Fibroblast of lung (primary cell): ENCODE measurements at regions not wholly inside any gene's neighbourhood (a gene's known extent, or its start where the extent isn't known, plus 50 kb on each side); places are given as distances from the start of the nearest gene placed in this dataset.

Experiments
- DNase-seq, 2 donors: peaks; one replicate each; pipeline versions ENCODE4 v3.0.0 to v3.0.0-alpha.2; 2010; ENCODE audit warnings: low read depth in 2 of 2
- H2AFZ ChIP-seq: 2 replicates; pipeline ENCODE4 v1.5.1; 2012; ENCODE audit warnings: low read length, control low read depth, inconsistent platforms
- H3K27ac ChIP-seq: 2 replicates; pipeline ENCODE4 v1.5.1; 2011; ENCODE audit warnings: low read length, control low read depth; ENCODE audit not compliant: insufficient read depth
- H3K27me3 ChIP-seq: 2 replicates; pipeline ENCODE4 v1.5.1; 2011; ENCODE audit warnings: mild to moderate bottlenecking, low read length; ENCODE audit not compliant: control insufficient read depth, insufficient read depth
- H3K36me3 ChIP-seq: 2 replicates; pipeline ENCODE4 v1.5.1; 2011; ENCODE audit warnings: low read length; ENCODE audit not compliant: control insufficient read depth, insufficient read depth
- H3K4me1 ChIP-seq: 2 replicates; pipeline ENCODE4 v1.5.1; 2011; ENCODE audit warnings: low read length; ENCODE audit not compliant: control insufficient read depth, insufficient read depth; ENCODE audit errors: extremely low read depth
- H3K4me2 ChIP-seq: 2 replicates; pipeline ENCODE4 v1.5.1; 2011; ENCODE audit warnings: low read length, control low read depth; ENCODE audit not compliant: insufficient read depth; ENCODE audit errors: extremely low read depth
- H3K4me3 ChIP-seq, 4 experiments: fragments of 200-600 bp in 1 of 4; sonication (generic) in 1 of 4; replicated peaks in 1 of 4; 2 replicates each; pipeline ENCODE4 v1.5.1; 2011 to 2016; ENCODE audit warnings: low read length in 4 of 4, low read depth in 3 of 4, mild to moderate bottlenecking in 3 of 4, control low read depth in 2 of 4, inconsistent platforms in 1 of 4, mixed read lengths in 1 of 4; ENCODE audit not compliant: insufficient read depth in 1 of 4; ENCODE audit errors: control extremely low read depth in 1 of 4
- H3K79me2 ChIP-seq: 2 replicates; pipeline ENCODE4 v1.5.1; 2012; ENCODE audit warnings: mild to moderate bottlenecking, low read length, inconsistent platforms; ENCODE audit not compliant: control insufficient read depth, insufficient read depth
- H3K9ac ChIP-seq: 2 replicates; pipeline ENCODE4 v1.5.1; 2011; ENCODE audit warnings: mild to moderate bottlenecking, low read length, control low read depth; ENCODE audit not compliant: insufficient read depth
- H3K9me3 ChIP-seq: 2 replicates; pipeline ENCODE4 v1.5.1; 2012; ENCODE audit warnings: low read depth, low read length; ENCODE audit not compliant: control insufficient read depth, insufficient read depth
- H4K20me1 ChIP-seq: 2 replicates; pipeline ENCODE4 v1.5.1; 2011; ENCODE audit warnings: low read length; ENCODE audit not compliant: control insufficient read depth, insufficient read depth; ENCODE audit errors: extremely low read depth
- CTCF ChIP-seq, 2 donors: IDR thresholded peaks in 1 of 2; conservative IDR thresholded peaks in 1 of 2; 1 replicate in 1 of 2; 2 replicates in 1 of 2; pipeline ENCODE4 v1.5.1; 2011 to 2012; ENCODE audit warnings: low read length in 2 of 2, control low read depth in 1 of 2, inconsistent platforms in 1 of 2, low read depth in 1 of 2, mild to moderate bottlenecking in 1 of 2
- EZH2 ChIP-seq: IDR thresholded peaks from 2 replicates; pipeline ENCODE4 v1.5.1; 2012; ENCODE audit warnings: low read length, control low read depth, mild to moderate bottlenecking; ENCODE audit errors: missing control alignments

DNA sequence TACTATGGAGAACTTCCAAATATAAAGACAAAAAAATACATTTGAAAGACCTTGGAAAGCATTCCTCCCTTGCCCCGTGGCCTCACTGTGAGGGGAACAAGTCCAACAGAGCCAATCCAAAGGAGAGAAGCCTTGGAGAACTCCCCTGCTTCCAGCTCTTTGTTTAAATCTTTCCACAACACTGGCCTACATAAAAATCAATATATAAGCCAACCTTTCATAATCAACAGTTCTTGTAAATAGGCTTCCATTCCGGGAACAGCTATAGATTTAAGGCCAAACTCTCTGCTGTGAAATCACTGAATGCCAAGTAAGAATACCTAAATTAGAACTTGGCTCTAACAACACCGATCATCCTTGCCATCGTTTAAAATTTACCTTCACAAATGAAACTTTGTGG is 242.1 kb downstream of the HACE1 start:
- Histone ChIP-seq H3K79me2 (no peaks in the 10 kb centered on the region), H3K4me2 (no peak overlapping the region), H3K27ac (no peak overlapping the region), H2AFZ (no peak overlapping the region), H3K9me3 (no peaks in the 10 kb centered on the region), H3K4me3 (no peak overlapping the region), H4K20me1 (no peaks in the 10 kb centered on the region), H3K27me3 (no peaks in the 10 kb centered on the region), H3K36me3 (no peaks in the 10 kb centered on the region), H3K4me1 (no peaks in the 10 kb centered on the region), H3K9ac (no peak overlapping the region)
- DNase-seq, result no peak
- TF ChIP-seq EZH2, result no peak

GRCh38 chr6:104614394-104614793 is 245.3 kb downstream of the HACE1 start:
- H3K27me3 ChIP-seq, result no peaks in the 10 kb centered on the region
- no peaks in the 10 kb centered on the region for H3K36me3 ChIP-seq

GRCh38 chr6:104613416-104614001 is 246.2 kb downstream of the HACE1 start:
- Histone ChIP-seq H3K79me2 (no peaks in the 10 kb centered on the region), H3K4me1 (no peaks in the 10 kb centered on the region), H3K9ac (no peak overlapping the region), H3K4me3 (no peak overlapping the region), H2AFZ (no peak overlapping the region), H3K27me3 (no peaks in the 10 kb centered on the region), H3K9me3 (no peaks in the 10 kb centered on the region), H3K36me3 (no peaks in the 10 kb centered on the region), H3K4me2 (no peak overlapping the region), H3K27ac (no peak overlapping the region), H4K20me1 (no peaks in the 10 kb centered on the region)
- DNase-seq, result peak in 1 of 2 donors; percentile 40
- TF ChIP-seq CTCF (conservative IDR thresholded peaks at IDR 0.05 in 1 of 2, IDR thresholded peaks at IDR 0.05 in 1 of 2; ENCODE audit: low read depth in 1 of 2, low read length in 2 of 2), result no peak
- no peak for TF ChIP-seq EZH2

More at GRCh38 chr6:104614394-104614793, 245.3 kb downstream of the HACE1 start:
- no peak overlapping the region for H3K4me3 ChIP-seq
- no peak overlapping the region for H3K9ac ChIP-seq
- H3K79me2 ChIP-seq, result no peaks in the 10 kb centered on the region
- no peak for DNase-seq
- no peaks in the 10 kb centered on the region for H3K4me1 ChIP-seq
- H4K20me1 ChIP-seq, result no peaks in the 10 kb centered on the region
- no peak overlapping the region for H3K4me2 ChIP-seq
- TF ChIP-seq EZH2 (no peak), CTCF (conservative IDR thresholded peaks at IDR 0.05 in 1 of 2, IDR thresholded peaks at IDR 0.05 in 1 of 2; ENCODE audit: low read depth in 1 of 2, low read length in 2 of 2) (no peak)
- no peak overlapping the region for H2AFZ ChIP-seq
- no peak overlapping the region for H3K27ac ChIP-seq
- H3K9me3 ChIP-seq, result no peaks in the 10 kb centered on the region
